ENCODE measurements at regions not wholly inside any gene's neighbourhood (a gene's known extent, or its start where the extent isn't known, plus 50 kb on each side); places are given as distances from the start of the nearest gene placed in this dataset.

GRCh38 chr4:46648088-46648744, 258.3 kb upstream of the GABRA2 start:
- Histone ChIP-seq H3K27me3 (replicated peaks in 1 of 4; ENCODE audit: control insufficient read depth in 3 of 4, extremely low read depth in 1 of 4, insufficient read depth in 3 of 4, low read length in 3 of 4) (no peaks in the 10 kb centered on the region), H3K4me2 (ENCODE audit: insufficient read depth in 1 of 2, low read depth in 2 of 2, low read length in 2 of 2) (no peak overlapping the region), H3K79me2 (ENCODE audit: control insufficient read depth in 1 of 2, insufficient read depth in 2 of 2, low read length in 2 of 2) (no peaks in the 10 kb centered on the region), H2BK20ac (ENCODE audit: low read length) (no peak overlapping the region), H4K91ac (replicated peaks; ENCODE audit: insufficient read length, low read length) (no peak overlapping the region), H2BK120ac (replicated peaks; ENCODE audit: low read depth, low read length) (no peak overlapping the region), H2BK12ac (ENCODE audit: low read depth, low read length) (peak overlapping the region; percentile 45; the same call in 1 of the 2 replicates), H2BK5ac (ENCODE audit: low read depth, low read length) (no peak overlapping the region), H3K4me1 (replicated peaks in 1 of 4; ENCODE audit: control insufficient read depth in 3 of 4, insufficient read depth in 4 of 4, low read length in 3 of 4) (no peaks in the 10 kb centered on the region; a peak in 1 of 7 replicates), H2AK5ac (ENCODE audit: low read depth, low read length) (no peak overlapping the region), H2AFZ (ENCODE audit: low read length) (peak overlapping the region; percentile 99), H4K8ac (ENCODE audit: extremely low read depth, insufficient read depth, low read length) (no peak overlapping the region), H3K14ac (ENCODE audit: insufficient read length) (no peak overlapping the region), H3K23me2 (ENCODE audit: low read depth, low read length) (no peaks in the 10 kb centered on the region), H3K79me1 (ENCODE audit: low read depth, low read length) (no peaks in the 10 kb centered on the region), H3K4ac (replicated peaks; ENCODE audit: insufficient read length, low read depth, low read length) (no peak overlapping the region), H3K36me3 (ENCODE audit: control insufficient read depth in 2 of 4, insufficient read depth in 4 of 4, low read length in 3 of 4) (no peaks in the 10 kb centered on the region), H4K20me1 (replicated peaks in 1 of 2; ENCODE audit: control insufficient read depth in 1 of 2, insufficient read depth in 2 of 2, low read length in 2 of 2) (no peaks in the 10 kb centered on the region), H2BK15ac (ENCODE audit: low read length) (no peak overlapping the region), H3K4me3 (ENCODE audit: extremely low read depth in 1 of 4, insufficient read depth in 2 of 4, low read depth in 3 of 4, low read length in 4 of 4) (no peak overlapping the region), H3K23ac (ENCODE audit: insufficient read length) (no peak overlapping the region), H4K5ac (ENCODE audit: insufficient read length, low read depth, low read length) (no peak overlapping the region), H3K9ac (replicated peaks in 1 of 4; ENCODE audit: extremely low read depth in 1 of 4, low read depth in 3 of 4, low read length in 3 of 4) (no peak overlapping the region), H3K18ac (ENCODE audit: extremely low read depth, low read length) (no peak overlapping the region), H3K27ac (ENCODE audit: low read depth, low read length) (no peak overlapping the region), H3K9me3 (ENCODE audit: insufficient read depth in 2 of 2, low read depth in 1 of 2, low read length in 1 of 2) (peaks cover 2 to 7% of the 10 kb centered on the region in 2 experiments; a peak in 2 of 4 replicates), H3K56ac (replicated peaks; ENCODE audit: insufficient read length, low read depth, low read length) (no peak overlapping the region)
- POLR2A ChIA-PET (ENCODE audit: partially characterized antibody): interaction anchor here (1.2 kb wide), 1 partner anchor 251 kb away, joined by 3 read pairs; no protein-coding TSS in a partner anchor
- TF ChIP-seq HDAC6 (IDR thresholded peaks at IDR 0.05; ENCODE audit: low read depth, low read length): no peak
- TF ChIP-seq EP300 (IDR thresholded peaks at IDR 0.05; ENCODE audit: borderline replicate concordance in 1 of 2, low read depth in 2 of 2, low read length in 2 of 2): no peak
- TF ChIP-seq ASH2L (IDR thresholded peaks at IDR 0.05; ENCODE audit: low read length): peak; percentile 38
- peak; percentile 95 to 97 for TF ChIP-seq RAD21 (IDR thresholded peaks at IDR 0.05 in 1 of 2, conservative IDR thresholded peaks at IDR 0.05 in 1 of 2; ENCODE audit: low read depth in 2 of 2, low read length in 2 of 2)
- no peak for TF ChIP-seq BCL11A (IDR thresholded peaks at IDR 0.05; ENCODE audit: low read depth in 2 of 2, low read length in 2 of 2)
- no peak for TF ChIP-seq SUZ12 (IDR thresholded peaks at IDR 0.05; ENCODE audit: low read length)
- no peak for TF ChIP-seq HDAC2 (IDR thresholded peaks at IDR 0.05; ENCODE audit: borderline replicate concordance in 1 of 2, low read depth in 2 of 2, low read length in 2 of 2)
- peak; percentile 91 for TF ChIP-seq MAX (IDR thresholded peaks at IDR 0.05)
- peak; percentile 83 to 98 (median 87) for TF ChIP-seq CTCF (IDR thresholded peaks at IDR 0.05; ENCODE audit: control extremely low read depth in 1 of 3, insufficient read depth in 1 of 3, low read depth in 1 of 3, low read length in 3 of 3)
- 11% methylated on average over 2 of the region's 2 CpGs; no CpG with 5 or more reads in 1 of the 2 experiments for WGBS, 2 experiments (ENCODE audit: extremely low coverage in 1 of 2, insufficient coverage in 1 of 2, insufficient read length in 1 of 2, insufficient replicate concordance in 2 of 2, low coverage in 1 of 2, low lambda C conversion rate in 2 of 2, missing lambda C conversion rate in 1 of 2)
- FAIRE-seq (peak; percentile 90), DNase-seq (ENCODE audit: low read depth in 1 of 2, low spot score in 2 of 2) (peak; percentile 51 to 66)
- CTCF ChIA-PET (ENCODE audit: partially characterized antibody): interaction anchor here (0.6 to 4.8 kb wide), 59 partner anchors 9 to 1889 kb away, joined by 3 to 92 read pairs (median 4); no protein-coding TSS in a partner anchor
